ENCODE measurements at regions not wholly inside any gene's neighbourhood (a gene's known extent, or its start where the extent isn't known, plus 50 kb on each side); places are given as distances from the start of the nearest gene placed in this dataset.
"Not testable (repeated sequence)": the region's sequence is repeated elsewhere in the genome, so short reads cannot be mapped to it uniquely, and the experiment has no call there.

DNA sequence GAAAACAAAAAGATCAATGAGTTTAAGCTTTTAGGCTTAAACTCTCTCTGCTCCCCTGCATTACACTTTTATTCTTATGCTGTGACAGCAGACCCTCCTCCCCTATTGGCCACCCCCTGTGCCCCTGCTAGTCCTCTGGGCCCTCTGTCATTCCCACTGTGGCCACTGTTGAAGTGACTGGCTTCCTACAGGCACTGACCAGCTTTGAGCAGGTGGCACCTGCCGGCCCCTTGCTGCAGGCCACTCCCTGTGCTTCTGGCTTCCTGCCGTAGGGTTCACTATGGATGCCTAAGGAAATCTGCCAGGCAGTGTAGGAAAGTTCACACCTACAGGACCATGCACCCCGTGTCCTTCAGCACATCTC lies 156.5 kb upstream of the L3MBTL4 start:
- ATAC-seq (ENCODE audit: low read depth) (no peak), DNase-seq (no peak)
- H3K27ac ChIP-seq (ENCODE audit: low read length in 2 of 2) = no peak overlapping the region
- H3K4me1 Mint-ChIP-seq = no peaks in the 10 kb centered on the region
- H3K4me3 Mint-ChIP-seq = no peak overlapping the region
- no peaks in the 10 kb centered on the region for H4K20me1 ChIP-seq (ENCODE audit: control insufficient read depth, insufficient read depth, low read length, poor library complexity, severe bottlenecking)
- no peak overlapping the region for H2AFZ ChIP-seq (ENCODE audit: insufficient read depth, low read depth, low read length, poor library complexity, severe bottlenecking)
- TF ChIP-seq EZH2 (IDR thresholded peaks at IDR 0.05; ENCODE audit: borderline replicate concordance, insufficient read depth, low read depth, low read length, poor library complexity, severe bottlenecking) = no peak
- TF ChIP-seq, protein P1, sequence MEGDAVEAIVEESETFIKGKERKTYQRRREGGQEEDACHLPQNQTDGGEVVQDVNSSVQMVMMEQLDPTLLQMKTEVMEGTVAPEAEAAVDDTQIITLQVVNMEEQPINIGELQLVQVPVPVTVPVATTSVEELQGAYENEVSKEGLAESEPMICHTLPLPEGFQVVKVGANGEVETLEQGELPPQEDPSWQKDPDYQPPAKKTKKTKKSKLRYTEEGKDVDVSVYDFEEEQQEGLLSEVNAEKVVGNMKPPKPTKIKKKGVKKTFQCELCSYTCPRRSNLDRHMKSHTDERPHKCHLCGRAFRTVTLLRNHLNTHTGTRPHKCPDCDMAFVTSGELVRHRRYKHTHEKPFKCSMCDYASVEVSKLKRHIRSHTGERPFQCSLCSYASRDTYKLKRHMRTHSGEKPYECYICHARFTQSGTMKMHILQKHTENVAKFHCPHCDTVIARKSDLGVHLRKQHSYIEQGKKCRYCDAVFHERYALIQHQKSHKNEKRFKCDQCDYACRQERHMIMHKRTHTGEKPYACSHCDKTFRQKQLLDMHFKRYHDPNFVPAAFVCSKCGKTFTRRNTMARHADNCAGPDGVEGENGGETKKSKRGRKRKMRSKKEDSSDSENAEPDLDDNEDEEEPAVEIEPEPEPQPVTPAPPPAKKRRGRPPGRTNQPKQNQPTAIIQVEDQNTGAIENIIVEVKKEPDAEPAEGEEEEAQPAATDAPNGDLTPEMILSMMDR (IDR thresholded peaks at IDR 0.05) = no peak
- POLR2A ChIA-PET = no interaction called here
- no peak overlapping the region for H3K4me3 ChIP-seq (ENCODE audit: control extremely low read depth in 1 of 5, extremely low read depth in 1 of 5, insufficient read depth in 1 of 5, low read depth in 2 of 5, low read length in 4 of 5)
- no peaks in the 10 kb centered on the region for H3K27me3 ChIP-seq (replicated peaks in 1 of 4; ENCODE audit: control extremely low read depth in 1 of 4, control insufficient read depth in 3 of 4, insufficient read depth in 4 of 4, low read length in 3 of 4)
- no peaks in the 10 kb centered on the region for H3K79me2 ChIP-seq (ENCODE audit: control insufficient read depth, insufficient read depth, low read length)
- H3K9ac ChIP-seq (ENCODE audit: low read length) = no peak overlapping the region
- H3K9me3 Mint-ChIP-seq (ENCODE audit: insufficient read depth) = no peaks in the 10 kb centered on the region
- CTCF ChIA-PET = no interaction called here
- no peak overlapping the region for H3K27ac Mint-ChIP-seq
- WGBS (ENCODE audit: insufficient coverage) = 93% methylated on average over 3 of the region's 3 CpGs
- intact Hi-C loops (cut with micrococcal nuclease) = no loop called here
- no peaks in the 10 kb centered on the region for H3K36me3 ChIP-seq (replicated peaks in 1 of 2; ENCODE audit: control extremely low read depth in 1 of 2, control insufficient read depth in 1 of 2, extremely low read depth in 1 of 2, insufficient read depth in 2 of 2, low read length in 1 of 2)
- no peaks in the 10 kb centered on the region for H3K4me1 ChIP-seq (ENCODE audit: control insufficient read depth in 2 of 2, insufficient read depth in 2 of 2, low read length in 2 of 2)
- H3K9me3 ChIP-seq (ENCODE audit: control extremely low read depth in 1 of 3, control insufficient read depth in 2 of 3, insufficient read depth in 1 of 3, low read length in 2 of 3) = peaks cover 0 to 4% (median 0%) of the 10 kb centered on the region in 3 donors
- H3K4me2 ChIP-seq (replicated peaks; ENCODE audit: low read depth, low read length, poor library complexity, severe bottlenecking) = no peak overlapping the region
- no peaks in the 10 kb centered on the region for H3K27me3 Mint-ChIP-seq

DNA sequence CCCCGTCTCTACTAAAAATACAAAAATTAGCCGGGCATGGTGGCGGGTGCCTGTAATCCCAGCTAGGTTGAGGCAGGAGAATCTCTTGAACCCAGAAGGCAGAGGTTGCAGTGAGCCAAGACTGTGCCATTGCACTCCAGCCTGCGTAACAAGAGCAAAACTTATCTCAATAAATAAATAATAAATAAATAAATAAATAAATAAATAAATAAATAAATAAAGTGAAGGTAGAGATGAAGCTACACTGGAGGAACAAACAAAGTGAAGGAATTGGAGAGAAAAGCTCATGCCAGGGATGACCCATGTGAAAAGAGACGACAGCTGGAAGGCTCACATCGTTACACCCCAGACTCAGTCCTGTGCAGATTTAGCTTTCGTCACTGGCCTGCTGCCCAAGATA lies 157.3 kb upstream of the ARHGAP28 start:
- H3K79me2 ChIP-seq (ENCODE audit: control insufficient read depth, insufficient read depth, low read length); ATAC-seq (ENCODE audit: low read depth); POLR2A ChIA-PET; DNase-seq; H3K27me3 Mint-ChIP-seq; H3K27ac ChIP-seq (ENCODE audit: low read length in 2 of 2); H2AFZ ChIP-seq (ENCODE audit: insufficient read depth, low read depth, low read length, poor library complexity, severe bottlenecking); H3K4me3 ChIP-seq (ENCODE audit: control extremely low read depth in 1 of 5, extremely low read depth in 1 of 5, insufficient read depth in 1 of 5, low read depth in 2 of 5, low read length in 4 of 5); H3K4me1 Mint-ChIP-seq; H3K4me1 ChIP-seq (ENCODE audit: control insufficient read depth in 2 of 2, insufficient read depth in 2 of 2, low read length in 2 of 2); H3K9ac ChIP-seq (ENCODE audit: low read length); intact Hi-C loops (cut with micrococcal nuclease); H4K20me1 ChIP-seq (ENCODE audit: control insufficient read depth, insufficient read depth, low read length, poor library complexity, severe bottlenecking); H3K4me2 ChIP-seq (replicated peaks; ENCODE audit: low read depth, low read length, poor library complexity, severe bottlenecking); H3K9me3 ChIP-seq (ENCODE audit: control extremely low read depth in 1 of 3, control insufficient read depth in 2 of 3, insufficient read depth in 1 of 3, low read length in 2 of 3); H3K36me3 ChIP-seq (replicated peaks in 1 of 2; ENCODE audit: control extremely low read depth in 1 of 2, control insufficient read depth in 1 of 2, extremely low read depth in 1 of 2, insufficient read depth in 2 of 2, low read length in 1 of 2); H3K27ac Mint-ChIP-seq; CTCF ChIA-PET; H3K4me3 Mint-ChIP-seq; H3K27me3 ChIP-seq (replicated peaks in 1 of 4; ENCODE audit: control extremely low read depth in 1 of 4, control insufficient read depth in 3 of 4, insufficient read depth in 4 of 4, low read length in 3 of 4); H3K9me3 Mint-ChIP-seq (ENCODE audit: insufficient read depth): not testable (repeated sequence)
- WGBS (ENCODE audit: insufficient coverage) = 94% methylated on average over 2 of the region's 7 CpGs
